ENCODE measurements at regions not wholly inside any gene's neighbourhood (a gene's known extent, or its start where the extent isn't known, plus 50 kb on each side); places are given as distances from the start of the nearest gene placed in this dataset.

DNA sequence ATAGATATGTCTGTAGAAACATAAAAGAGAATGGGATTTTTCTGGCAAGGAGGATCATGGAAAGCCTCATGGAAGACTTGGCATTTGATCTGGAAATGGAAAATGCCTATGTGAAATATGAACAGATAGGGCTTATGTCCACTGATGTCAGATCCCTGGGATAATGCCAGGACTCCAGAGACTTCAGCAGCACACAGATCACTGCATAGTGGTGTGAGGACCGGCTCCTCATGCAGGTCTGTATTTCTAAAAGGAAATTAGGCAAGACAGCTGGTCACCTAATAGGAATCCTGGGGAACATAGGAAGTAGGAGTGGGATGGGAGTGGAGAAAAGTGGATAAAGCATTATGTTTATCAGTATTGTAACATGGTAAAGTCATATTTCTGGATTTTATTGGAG lies 56.8 kb upstream of the IPO9 start (continued):
- TF ChIP-seq, protein P1, sequence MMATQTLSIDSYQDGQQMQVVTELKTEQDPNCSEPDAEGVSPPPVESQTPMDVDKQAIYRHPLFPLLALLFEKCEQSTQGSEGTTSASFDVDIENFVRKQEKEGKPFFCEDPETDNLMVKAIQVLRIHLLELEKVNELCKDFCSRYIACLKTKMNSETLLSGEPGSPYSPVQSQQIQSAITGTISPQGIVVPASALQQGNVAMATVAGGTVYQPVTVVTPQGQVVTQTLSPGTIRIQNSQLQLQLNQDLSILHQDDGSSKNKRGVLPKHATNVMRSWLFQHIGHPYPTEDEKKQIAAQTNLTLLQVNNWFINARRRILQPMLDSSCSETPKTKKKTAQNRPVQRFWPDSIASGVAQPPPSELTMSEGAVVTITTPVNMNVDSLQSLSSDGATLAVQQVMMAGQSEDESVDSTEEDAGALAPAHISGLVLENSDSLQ (IDR thresholded peaks at IDR 0.05) = no peak

DNA sequence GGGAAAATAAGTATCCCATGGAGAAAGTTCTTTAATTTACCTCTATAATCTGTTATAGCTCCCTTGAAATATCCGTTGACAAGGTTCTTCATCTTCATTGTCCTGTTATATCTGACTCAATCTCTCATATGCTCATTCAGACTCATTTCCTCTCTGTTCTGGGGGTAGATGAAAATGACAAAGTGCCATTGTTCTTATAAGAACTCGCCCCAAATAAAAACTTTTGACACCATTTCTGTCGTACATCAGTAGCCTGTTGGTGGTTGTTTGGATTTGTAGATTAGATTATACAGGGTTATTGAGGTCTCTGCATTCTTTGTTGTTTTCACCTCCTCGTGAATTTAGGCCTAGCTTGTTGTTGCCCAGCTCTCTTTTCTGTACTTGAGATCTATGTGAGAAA lies 55.2 kb upstream of the IPO9 start:
- Histone ChIP-seq H3K4me1 (ENCODE audit: control insufficient read depth, insufficient read depth, low read length) (no peaks in the 10 kb centered on the region), H3K36me3 (ENCODE audit: control insufficient read depth in 2 of 2, insufficient read depth in 2 of 2, low read length in 1 of 2) (no peaks in the 10 kb centered on the region), H3K9ac (ENCODE audit: control insufficient read depth, insufficient read depth, low read length) (no peak overlapping the region), H3K4me2 (ENCODE audit: control insufficient read depth, insufficient read depth) (no peak overlapping the region), H3K4me3 (no peak overlapping the region), H3K27ac (ENCODE audit: control insufficient read depth, insufficient read depth) (no peak overlapping the region), H2AFZ (ENCODE audit: control insufficient read depth, low read depth, low read length) (no peak overlapping the region), H3K9me3 (replicated peaks; ENCODE audit: control insufficient read depth, insufficient read depth, low read length) (no peaks in the 10 kb centered on the region; the same call in 2 of the 3 replicates), H3K27me3 (replicated peaks in 1 of 2; ENCODE audit: control insufficient read depth in 2 of 2, insufficient read depth in 2 of 2, low read length in 1 of 2) (peaks cover 0 to 7% of the 10 kb centered on the region in 2 experiments; a peak in 2 of 4 replicates), H4K20me1 (ENCODE audit: control insufficient read depth, insufficient read depth) (no peaks in the 10 kb centered on the region), H3K79me2 (ENCODE audit: control insufficient read depth, insufficient read depth, low read length) (no peaks in the 10 kb centered on the region)
- TF ChIP-seq NFYA (IDR thresholded peaks at IDR 0.05; ENCODE audit: borderline replicate concordance, low read depth, low read length) (no peak), NFYB (IDR thresholded peaks at IDR 0.05; ENCODE audit: insufficient read depth, low read depth, low read length) (no peak), EGR1 (IDR thresholded peaks at IDR 0.05; ENCODE audit: borderline replicate concordance in 1 of 2, low read depth in 2 of 2, low read length in 2 of 2) (no peak), YY1 (IDR thresholded peaks at IDR 0.05; ENCODE audit: low read depth, low read length) (no peak), NRF1 (conservative IDR thresholded peaks at IDR 0.05; ENCODE audit: low read depth, low read length) (no peak), NR2C2 (IDR thresholded peaks at IDR 0.05; ENCODE audit: borderline replicate concordance, control insufficient read depth, insufficient read length, low read depth) (no peak), WRNIP1 (IDR thresholded peaks at IDR 0.05; ENCODE audit: borderline replicate concordance, low read depth, low read length) (no peak), POLR2AphosphoS2 (IDR thresholded peaks at IDR 0.05; ENCODE audit: low read depth, low read length) (no peak), ZBTB4 (CRISPR knock-in tag; IDR thresholded peaks at IDR 0.05) (no peak), RFX5 (IDR thresholded peaks at IDR 0.05; ENCODE audit: low read depth, low read length) (no peak), NR2F1 (conservative IDR thresholded peaks at IDR 0.05) (no peak)
- ChIA-PET CTCF (interaction anchor here (1.7 kb wide), 1 partner anchor 22 kb away, joined by 4 read pairs; no protein-coding TSS in a partner anchor), POLR2A (no interaction called here), SMC1A (ENCODE audit: uncharacterized antibody, unreplicated experiment) (no interaction called here), RAD21 (ENCODE audit: unreplicated experiment) (no interaction called here)
- in situ Hi-C loops (cut with MboI) = no loop called here
- BruUV-seq (replicated peaks) = no TSS peak
- DNase-seq (ENCODE audit: low read depth, low spot score) = no peak
- no peak for FAIRE-seq
- ATAC-seq = no peak
- intact Hi-C loops (cut with micrococcal nuclease; ENCODE audit: unreplicated experiment) = no loop called here
- WGBS (ENCODE audit: insufficient coverage, insufficient replicate concordance, low lambda C conversion rate, missing lambda C conversion rate) = 5% methylated on average over 4 of the region's 4 CpGs

Data from GM12878 (cell line).